ENCODE measurements at regions not wholly inside any gene's neighbourhood (a gene's known extent, or its start where the extent isn't known, plus 50 kb on each side); places are given as distances from the start of the nearest gene placed in this dataset.

DNA sequence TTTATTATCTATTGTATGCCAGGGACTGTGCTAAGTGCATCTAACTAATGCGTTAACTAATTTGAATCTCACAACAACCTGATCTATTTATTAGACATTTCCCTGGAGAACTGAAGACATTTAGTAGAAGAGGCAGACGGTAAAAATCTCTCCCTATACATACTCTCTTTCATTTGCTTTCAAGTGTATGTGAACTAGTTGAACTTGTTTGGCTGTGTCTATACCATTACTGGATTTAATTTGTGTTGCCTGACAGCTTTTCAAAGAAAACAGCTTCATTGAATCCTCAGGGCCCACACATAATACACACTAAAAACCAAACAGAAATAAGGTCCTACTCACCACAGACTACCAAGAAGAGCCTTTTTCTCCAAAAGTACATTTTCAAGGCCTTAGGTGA lies 133.6 kb upstream of the NR3C1 start:
- TF ChIP-seq TEAD1 (CRISPR knock-in tag; IDR thresholded peaks at IDR 0.05) (no peak), E2F1 (CRISPR knock-in tag; IDR thresholded peaks at IDR 0.05) (no peak), JUN (CRISPR knock-in tag; IDR thresholded peaks at IDR 0.05) (no peak), ZNF121 (CRISPR knock-in tag; IDR thresholded peaks at IDR 0.05) (no peak), KAT7 (CRISPR knock-in tag; IDR thresholded peaks at IDR 0.05; ENCODE audit: borderline replicate concordance) (no peak)
- TF ChIP-seq, protein P1, sequence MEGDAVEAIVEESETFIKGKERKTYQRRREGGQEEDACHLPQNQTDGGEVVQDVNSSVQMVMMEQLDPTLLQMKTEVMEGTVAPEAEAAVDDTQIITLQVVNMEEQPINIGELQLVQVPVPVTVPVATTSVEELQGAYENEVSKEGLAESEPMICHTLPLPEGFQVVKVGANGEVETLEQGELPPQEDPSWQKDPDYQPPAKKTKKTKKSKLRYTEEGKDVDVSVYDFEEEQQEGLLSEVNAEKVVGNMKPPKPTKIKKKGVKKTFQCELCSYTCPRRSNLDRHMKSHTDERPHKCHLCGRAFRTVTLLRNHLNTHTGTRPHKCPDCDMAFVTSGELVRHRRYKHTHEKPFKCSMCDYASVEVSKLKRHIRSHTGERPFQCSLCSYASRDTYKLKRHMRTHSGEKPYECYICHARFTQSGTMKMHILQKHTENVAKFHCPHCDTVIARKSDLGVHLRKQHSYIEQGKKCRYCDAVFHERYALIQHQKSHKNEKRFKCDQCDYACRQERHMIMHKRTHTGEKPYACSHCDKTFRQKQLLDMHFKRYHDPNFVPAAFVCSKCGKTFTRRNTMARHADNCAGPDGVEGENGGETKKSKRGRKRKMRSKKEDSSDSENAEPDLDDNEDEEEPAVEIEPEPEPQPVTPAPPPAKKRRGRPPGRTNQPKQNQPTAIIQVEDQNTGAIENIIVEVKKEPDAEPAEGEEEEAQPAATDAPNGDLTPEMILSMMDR (IDR thresholded peaks at IDR 0.05), result no peak
